ENCODE measurements at regions not wholly inside any gene's neighbourhood (a gene's known extent, or its start where the extent isn't known, plus 50 kb on each side); places are given as distances from the start of the nearest gene placed in this dataset.

DNA sequence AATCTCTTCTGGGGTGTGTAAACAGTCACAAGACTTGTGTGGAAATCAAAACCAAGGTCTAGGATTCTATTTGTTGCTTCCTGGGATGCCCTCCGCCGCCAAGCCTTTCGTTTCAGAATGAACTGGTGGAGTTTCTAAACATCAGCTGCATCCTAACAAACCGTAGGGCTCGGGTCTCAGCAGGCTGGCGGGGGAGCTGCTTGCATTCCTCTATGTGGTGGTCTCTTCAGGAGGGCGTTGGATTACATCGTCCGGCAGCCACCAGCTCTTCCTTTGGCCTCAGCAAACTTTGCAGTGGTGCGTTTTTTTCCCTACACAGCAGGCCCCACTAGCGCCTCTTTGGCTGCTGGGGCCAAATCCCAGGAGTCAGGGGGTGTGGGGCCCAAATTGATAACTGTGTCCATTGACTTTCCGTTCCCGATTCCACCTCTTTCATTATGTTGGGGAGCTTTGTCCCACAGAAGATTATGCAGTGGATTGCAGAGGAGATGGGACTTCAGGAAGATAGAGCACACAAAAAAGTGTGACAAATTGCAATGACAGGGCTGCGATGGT lies 390.0 kb upstream of the NR2F2 start (continued):
- TF ChIP-seq EZH2phosphoT487 (IDR thresholded peaks at IDR 0.05; ENCODE audit: unreplicated experiment), result no peak
- TF ChIP-seq POLR2AphosphoS5 (IDR thresholded peaks at IDR 0.05; ENCODE audit: low read depth), result no peak
- TF ChIP-seq JUNB (IDR thresholded peaks at IDR 0.05; ENCODE audit: unreplicated experiment), result no peak
- TF ChIP-seq ZNF114 (CRISPR knock-in tag; IDR thresholded peaks at IDR 0.05), result no peak
- no peak for TF ChIP-seq STAT1 (IDR thresholded peaks at IDR 0.05; ENCODE audit: unreplicated experiment)

DNA sequence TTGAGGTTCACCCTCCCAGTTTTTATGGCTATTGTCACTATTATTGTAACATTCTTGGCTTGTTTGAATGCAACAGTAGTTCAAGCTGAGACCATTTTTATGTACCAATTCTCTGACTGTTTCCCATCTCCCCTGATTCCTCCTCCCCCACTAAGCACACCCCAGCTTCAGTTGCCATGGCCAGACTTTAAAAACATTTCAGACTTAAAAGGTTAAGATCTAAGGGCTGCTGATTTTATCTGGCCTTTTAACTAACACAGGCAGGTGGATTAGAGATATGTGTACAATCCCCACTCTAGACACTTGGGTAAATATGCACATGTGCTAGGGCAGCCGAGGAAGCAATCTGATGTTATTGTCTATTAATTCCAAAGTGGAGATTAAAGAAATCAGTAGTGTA lies 386.3 kb upstream of the NR2F2 start:
- no peak overlapping the region for H3K4me3 Mint-ChIP-seq
- no peaks in the 10 kb centered on the region for H3K79me2 ChIP-seq (replicated peaks; ENCODE audit: insufficient read depth)
- no peak overlapping the region for H3K4me2 ChIP-seq
- H3K9me3 Mint-ChIP-seq, result no peaks in the 10 kb centered on the region; the same call in 2 of the 3 replicates
- no peak overlapping the region for H3K27ac Mint-ChIP-seq
- no peaks in the 10 kb centered on the region; the same call in 1 of the 2 replicates for H3K9me2 ChIP-seq (ENCODE audit: insufficient read depth)
- no peaks in the 10 kb centered on the region for H3K36me3 ChIP-seq (ENCODE audit: insufficient read depth)
- no peaks in the 10 kb centered on the region for H3K36me3 Mint-ChIP-seq (ENCODE audit: low read depth)
- H3K27ac ChIP-seq (ENCODE audit: low read depth), result no peak overlapping the region
- TF ChIP-seq POLR2AphosphoS5 (IDR thresholded peaks at IDR 0.05; ENCODE audit: low read depth) (no peak), EZH2phosphoT487 (IDR thresholded peaks at IDR 0.05; ENCODE audit: unreplicated experiment) (no peak), STAT1 (IDR thresholded peaks at IDR 0.05; ENCODE audit: unreplicated experiment) (no peak), NANOG (IDR thresholded peaks at IDR 0.05; ENCODE audit: borderline replicate concordance) (no peak), ZNF114 (CRISPR knock-in tag; IDR thresholded peaks at IDR 0.05) (no peak), ZNF331 (CRISPR knock-in tag; IDR thresholded peaks at IDR 0.05; ENCODE audit: low read depth) (no peak), EZH2 (IDR thresholded peaks at IDR 0.05; ENCODE audit: low read depth, unreplicated experiment) (no peak), CREB1 (CRISPR knock-in tag; IDR thresholded peaks at IDR 0.05; ENCODE audit: low read depth) (no peak)
- TF ChIP-seq, protein P1, sequence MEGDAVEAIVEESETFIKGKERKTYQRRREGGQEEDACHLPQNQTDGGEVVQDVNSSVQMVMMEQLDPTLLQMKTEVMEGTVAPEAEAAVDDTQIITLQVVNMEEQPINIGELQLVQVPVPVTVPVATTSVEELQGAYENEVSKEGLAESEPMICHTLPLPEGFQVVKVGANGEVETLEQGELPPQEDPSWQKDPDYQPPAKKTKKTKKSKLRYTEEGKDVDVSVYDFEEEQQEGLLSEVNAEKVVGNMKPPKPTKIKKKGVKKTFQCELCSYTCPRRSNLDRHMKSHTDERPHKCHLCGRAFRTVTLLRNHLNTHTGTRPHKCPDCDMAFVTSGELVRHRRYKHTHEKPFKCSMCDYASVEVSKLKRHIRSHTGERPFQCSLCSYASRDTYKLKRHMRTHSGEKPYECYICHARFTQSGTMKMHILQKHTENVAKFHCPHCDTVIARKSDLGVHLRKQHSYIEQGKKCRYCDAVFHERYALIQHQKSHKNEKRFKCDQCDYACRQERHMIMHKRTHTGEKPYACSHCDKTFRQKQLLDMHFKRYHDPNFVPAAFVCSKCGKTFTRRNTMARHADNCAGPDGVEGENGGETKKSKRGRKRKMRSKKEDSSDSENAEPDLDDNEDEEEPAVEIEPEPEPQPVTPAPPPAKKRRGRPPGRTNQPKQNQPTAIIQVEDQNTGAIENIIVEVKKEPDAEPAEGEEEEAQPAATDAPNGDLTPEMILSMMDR (conservative IDR thresholded peaks at IDR 0.05; ENCODE audit: low read depth in 2 of 2), result no peak
- TF ChIP-seq, protein P2, sequence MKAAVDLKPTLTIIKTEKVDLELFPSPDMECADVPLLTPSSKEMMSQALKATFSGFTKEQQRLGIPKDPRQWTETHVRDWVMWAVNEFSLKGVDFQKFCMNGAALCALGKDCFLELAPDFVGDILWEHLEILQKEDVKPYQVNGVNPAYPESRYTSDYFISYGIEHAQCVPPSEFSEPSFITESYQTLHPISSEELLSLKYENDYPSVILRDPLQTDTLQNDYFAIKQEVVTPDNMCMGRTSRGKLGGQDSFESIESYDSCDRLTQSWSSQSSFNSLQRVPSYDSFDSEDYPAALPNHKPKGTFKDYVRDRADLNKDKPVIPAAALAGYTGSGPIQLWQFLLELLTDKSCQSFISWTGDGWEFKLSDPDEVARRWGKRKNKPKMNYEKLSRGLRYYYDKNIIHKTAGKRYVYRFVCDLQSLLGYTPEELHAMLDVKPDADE (IDR thresholded peaks at IDR 0.05), result no peak
- TF ChIP-seq, protein P3, sequence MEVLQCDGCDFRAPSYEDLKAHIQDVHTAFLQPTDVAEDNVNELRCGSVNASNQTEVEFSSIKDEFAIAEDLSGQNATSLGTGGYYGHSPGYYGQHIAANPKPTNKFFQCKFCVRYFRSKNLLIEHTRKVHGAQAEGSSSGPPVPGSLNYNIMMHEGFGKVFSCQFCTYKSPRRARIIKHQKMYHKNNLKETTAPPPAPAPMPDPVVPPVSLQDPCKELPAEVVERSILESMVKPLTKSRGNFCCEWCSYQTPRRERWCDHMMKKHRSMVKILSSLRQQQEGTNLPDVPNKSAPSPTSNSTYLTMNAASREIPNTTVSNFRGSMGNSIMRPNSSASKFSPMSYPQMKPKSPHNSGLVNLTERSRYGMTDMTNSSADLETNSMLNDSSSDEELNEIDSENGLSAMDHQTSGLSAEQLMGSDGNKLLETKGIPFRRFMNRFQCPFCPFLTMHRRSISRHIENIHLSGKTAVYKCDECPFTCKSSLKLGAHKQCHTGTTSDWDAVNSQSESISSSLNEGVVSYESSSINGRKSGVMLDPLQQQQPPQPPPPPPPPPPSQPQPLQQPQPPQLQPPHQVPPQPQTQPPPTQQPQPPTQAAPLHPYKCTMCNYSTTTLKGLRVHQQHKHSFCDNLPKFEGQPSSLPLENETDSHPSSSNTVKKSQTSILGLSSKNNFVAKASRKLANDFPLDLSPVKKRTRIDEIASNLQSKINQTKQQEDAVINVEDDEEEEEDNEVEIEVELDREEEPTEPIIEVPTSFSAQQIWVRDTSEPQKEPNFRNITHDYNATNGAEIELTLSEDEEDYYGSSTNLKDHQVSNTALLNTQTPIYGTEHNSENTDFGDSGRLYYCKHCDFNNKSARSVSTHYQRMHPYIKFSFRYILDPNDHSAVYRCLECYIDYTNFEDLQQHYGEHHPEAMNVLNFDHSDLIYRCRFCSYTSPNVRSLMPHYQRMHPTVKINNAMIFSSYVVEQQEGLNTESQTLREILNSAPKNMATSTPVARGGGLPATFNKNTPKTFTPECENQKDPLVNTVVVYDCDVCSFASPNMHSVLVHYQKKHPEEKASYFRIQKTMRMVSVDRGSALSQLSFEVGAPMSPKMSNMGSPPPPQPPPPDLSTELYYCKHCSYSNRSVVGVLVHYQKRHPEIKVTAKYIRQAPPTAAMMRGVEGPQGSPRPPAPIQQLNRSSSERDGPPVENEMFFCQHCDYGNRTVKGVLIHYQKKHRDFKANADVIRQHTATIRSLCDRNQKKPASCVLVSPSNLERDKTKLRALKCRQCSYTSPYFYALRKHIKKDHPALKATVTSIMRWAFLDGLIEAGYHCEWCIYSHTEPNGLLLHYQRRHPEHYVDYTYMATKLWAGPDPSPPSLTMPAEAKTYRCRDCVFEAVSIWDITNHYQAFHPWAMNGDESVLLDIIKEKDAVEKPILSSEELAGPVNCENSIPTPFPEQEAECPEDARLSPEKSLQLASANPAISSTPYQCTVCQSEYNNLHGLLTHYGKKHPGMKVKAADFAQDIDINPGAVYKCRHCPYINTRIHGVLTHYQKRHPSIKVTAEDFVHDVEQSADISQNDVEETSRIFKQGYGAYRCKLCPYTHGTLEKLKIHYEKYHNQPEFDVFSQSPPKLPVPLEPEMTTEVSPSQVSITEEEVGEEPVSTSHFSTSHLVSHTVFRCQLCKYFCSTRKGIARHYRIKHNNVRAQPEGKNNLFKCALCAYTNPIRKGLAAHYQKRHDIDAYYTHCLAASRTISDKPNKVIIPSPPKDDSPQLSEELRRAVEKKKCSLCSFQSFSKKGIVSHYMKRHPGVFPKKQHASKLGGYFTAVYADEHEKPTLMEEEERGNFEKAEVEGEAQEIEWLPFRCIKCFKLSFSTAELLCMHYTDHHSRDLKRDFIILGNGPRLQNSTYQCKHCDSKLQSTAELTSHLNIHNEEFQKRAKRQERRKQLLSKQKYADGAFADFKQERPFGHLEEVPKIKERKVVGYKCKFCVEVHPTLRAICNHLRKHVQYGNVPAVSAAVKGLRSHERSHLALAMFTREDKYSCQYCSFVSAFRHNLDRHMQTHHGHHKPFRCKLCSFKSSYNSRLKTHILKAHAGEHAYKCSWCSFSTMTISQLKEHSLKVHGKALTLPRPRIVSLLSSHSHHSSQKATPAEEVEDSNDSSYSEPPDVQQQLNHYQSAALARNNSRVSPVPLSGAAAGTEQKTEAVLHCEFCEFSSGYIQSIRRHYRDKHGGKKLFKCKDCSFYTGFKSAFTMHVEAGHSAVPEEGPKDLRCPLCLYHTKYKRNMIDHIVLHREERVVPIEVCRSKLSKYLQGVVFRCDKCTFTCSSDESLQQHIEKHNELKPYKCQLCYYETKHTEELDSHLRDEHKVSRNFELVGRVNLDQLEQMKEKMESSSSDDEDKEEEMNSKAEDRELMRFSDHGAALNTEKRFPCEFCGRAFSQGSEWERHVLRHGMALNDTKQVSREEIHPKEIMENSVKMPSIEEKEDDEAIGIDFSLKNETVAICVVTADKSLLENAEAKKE (CRISPR knock-in tag; IDR thresholded peaks at IDR 0.05), result no peak
- TF ChIP-seq, protein P4, sequence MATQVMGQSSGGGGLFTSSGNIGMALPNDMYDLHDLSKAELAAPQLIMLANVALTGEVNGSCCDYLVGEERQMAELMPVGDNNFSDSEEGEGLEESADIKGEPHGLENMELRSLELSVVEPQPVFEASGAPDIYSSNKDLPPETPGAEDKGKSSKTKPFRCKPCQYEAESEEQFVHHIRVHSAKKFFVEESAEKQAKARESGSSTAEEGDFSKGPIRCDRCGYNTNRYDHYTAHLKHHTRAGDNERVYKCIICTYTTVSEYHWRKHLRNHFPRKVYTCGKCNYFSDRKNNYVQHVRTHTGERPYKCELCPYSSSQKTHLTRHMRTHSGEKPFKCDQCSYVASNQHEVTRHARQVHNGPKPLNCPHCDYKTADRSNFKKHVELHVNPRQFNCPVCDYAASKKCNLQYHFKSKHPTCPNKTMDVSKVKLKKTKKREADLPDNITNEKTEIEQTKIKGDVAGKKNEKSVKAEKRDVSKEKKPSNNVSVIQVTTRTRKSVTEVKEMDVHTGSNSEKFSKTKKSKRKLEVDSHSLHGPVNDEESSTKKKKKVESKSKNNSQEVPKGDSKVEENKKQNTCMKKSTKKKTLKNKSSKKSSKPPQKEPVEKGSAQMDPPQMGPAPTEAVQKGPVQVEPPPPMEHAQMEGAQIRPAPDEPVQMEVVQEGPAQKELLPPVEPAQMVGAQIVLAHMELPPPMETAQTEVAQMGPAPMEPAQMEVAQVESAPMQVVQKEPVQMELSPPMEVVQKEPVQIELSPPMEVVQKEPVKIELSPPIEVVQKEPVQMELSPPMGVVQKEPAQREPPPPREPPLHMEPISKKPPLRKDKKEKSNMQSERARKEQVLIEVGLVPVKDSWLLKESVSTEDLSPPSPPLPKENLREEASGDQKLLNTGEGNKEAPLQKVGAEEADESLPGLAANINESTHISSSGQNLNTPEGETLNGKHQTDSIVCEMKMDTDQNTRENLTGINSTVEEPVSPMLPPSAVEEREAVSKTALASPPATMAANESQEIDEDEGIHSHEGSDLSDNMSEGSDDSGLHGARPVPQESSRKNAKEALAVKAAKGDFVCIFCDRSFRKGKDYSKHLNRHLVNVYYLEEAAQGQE (IDR thresholded peaks at IDR 0.05; ENCODE audit: unreplicated experiment), result no peak
- DNase-seq (ENCODE audit: low spot score) (no peak), ATAC-seq (no peak)
- peaks cover 16% of the 10 kb centered on the region for H3K4me1 Mint-ChIP-seq
- H2AFZ ChIP-seq, result no peak overlapping the region
- no peaks in the 10 kb centered on the region; the same call in 1 of the 2 replicates for H3K4me1 ChIP-seq (ENCODE audit: insufficient read depth)
- no peaks in the 10 kb centered on the region for H3F3A ChIP-seq (replicated peaks; ENCODE audit: low read depth)
- peaks cover 3% of the 10 kb centered on the region for H3K27me3 Mint-ChIP-seq (ENCODE audit: insufficient read depth, low read depth, poor library complexity)
- H4K20me1 ChIP-seq (replicated peaks; ENCODE audit: insufficient read depth), result no peaks in the 10 kb centered on the region
- H3K27me3 ChIP-seq (ENCODE audit: insufficient read depth), result no peaks in the 10 kb centered on the region
- H3K4me3 ChIP-seq, result no peak overlapping the region
